ENCODE measurements at regions not wholly inside any gene's neighbourhood (a gene's known extent, or its start where the extent isn't known, plus 50 kb on each side); places are given as distances from the start of the nearest gene placed in this dataset.

DNA sequence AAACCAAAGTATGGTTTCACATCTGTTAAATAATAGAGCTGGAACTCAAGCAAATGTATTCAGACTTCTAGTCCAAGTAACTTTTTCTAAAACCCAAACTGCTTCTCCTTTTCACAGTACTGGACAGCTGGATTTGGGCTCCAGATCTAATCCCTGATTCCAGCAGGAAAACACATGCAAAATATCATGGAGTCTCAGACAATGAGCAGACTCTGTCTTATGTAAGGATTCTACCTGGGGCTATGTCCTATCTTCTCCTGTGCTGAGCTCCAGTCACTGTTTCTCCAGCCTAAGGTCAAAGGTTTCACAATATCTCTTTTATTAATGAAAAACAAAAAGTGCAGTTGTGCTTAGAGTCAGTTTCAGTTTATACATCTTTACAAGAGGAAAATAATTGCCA lies 83.2 kb upstream of the EED start:
- DNase-seq = no peak
- H3K27me3 ChIP-seq = no peaks in the 10 kb centered on the region
- no peak overlapping the region for H3K4me3 ChIP-seq
- no peaks in the 10 kb centered on the region for H3K4me1 ChIP-seq
- no peaks in the 10 kb centered on the region for H3K36me3 ChIP-seq
- intact Hi-C loops (cut with DNase I) = no loop called here
- H3K9ac ChIP-seq (ENCODE audit: low read depth in 2 of 2, low read length in 2 of 2) = no peak overlapping the region
- H3K27ac ChIP-seq = no peak overlapping the region
- H3K9me3 ChIP-seq = no peaks in the 10 kb centered on the region
- TF ChIP-seq, protein P1, sequence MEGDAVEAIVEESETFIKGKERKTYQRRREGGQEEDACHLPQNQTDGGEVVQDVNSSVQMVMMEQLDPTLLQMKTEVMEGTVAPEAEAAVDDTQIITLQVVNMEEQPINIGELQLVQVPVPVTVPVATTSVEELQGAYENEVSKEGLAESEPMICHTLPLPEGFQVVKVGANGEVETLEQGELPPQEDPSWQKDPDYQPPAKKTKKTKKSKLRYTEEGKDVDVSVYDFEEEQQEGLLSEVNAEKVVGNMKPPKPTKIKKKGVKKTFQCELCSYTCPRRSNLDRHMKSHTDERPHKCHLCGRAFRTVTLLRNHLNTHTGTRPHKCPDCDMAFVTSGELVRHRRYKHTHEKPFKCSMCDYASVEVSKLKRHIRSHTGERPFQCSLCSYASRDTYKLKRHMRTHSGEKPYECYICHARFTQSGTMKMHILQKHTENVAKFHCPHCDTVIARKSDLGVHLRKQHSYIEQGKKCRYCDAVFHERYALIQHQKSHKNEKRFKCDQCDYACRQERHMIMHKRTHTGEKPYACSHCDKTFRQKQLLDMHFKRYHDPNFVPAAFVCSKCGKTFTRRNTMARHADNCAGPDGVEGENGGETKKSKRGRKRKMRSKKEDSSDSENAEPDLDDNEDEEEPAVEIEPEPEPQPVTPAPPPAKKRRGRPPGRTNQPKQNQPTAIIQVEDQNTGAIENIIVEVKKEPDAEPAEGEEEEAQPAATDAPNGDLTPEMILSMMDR (IDR thresholded peaks at IDR 0.05) = no peak

DNA sequence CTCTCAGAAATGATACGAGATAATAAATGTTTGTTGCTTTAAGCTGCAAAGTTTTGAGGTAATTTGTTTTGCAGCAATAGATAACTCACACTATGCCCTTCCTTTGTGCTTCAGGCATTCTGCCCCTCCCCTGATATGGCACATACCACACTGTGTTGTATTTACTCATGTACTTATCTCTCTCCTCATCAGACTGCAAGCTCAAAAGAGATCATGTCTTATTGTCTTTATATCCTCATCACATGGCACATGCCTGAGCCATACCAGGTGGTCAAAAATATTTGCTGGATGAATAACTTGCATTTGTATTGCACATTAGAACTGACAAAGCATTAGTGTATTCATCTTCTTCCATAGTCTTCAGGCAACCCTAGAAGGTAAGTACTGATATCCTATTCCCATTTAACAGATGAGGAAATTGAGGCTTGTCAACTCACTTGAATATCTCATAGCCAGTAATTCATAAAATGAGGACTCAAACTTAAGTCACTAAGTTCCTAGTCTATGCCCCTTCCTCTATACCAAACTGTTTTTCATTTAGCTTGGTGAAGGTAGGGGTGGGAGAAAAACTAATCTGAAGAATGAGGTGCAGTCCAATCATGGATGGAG lies 83.9 kb upstream of the EED start:
- no peak overlapping the region for H3K27ac ChIP-seq
- no peak for DNase-seq
- no peaks in the 10 kb centered on the region for H3K9me3 ChIP-seq
- TF ChIP-seq, protein P1 (IDR thresholded peaks at IDR 0.05) = no peak
- no peaks in the 10 kb centered on the region for H3K27me3 ChIP-seq
- no peaks in the 10 kb centered on the region for H3K36me3 ChIP-seq
- H3K4me1 ChIP-seq = no peaks in the 10 kb centered on the region
- H3K4me3 ChIP-seq = no peak overlapping the region
- intact Hi-C loops (cut with DNase I) = no loop called here
- H3K9ac ChIP-seq (ENCODE audit: low read depth in 2 of 2, low read length in 2 of 2) = no peak overlapping the region

DNA sequence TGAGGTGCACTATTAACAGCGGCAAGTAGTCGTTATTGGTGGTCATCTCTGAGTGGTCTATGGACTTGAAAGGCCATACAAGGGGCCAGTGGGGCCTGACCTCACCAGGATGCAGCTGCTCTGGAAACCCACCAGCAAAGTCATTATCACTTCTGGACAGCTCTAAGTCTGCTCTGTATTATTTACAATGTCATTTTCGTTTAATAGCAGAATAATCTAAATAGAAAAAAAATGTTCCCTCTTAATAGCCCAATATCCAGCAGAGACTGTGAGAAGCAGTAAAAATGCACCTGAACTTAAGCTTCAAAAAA lies 85.0 kb upstream of the EED start:
- no peak for DNase-seq
- intact Hi-C loops (cut with DNase I) = no loop called here
- Histone ChIP-seq H3K9me3 (no peaks in the 10 kb centered on the region), H3K27me3 (no peaks in the 10 kb centered on the region), H3K36me3 (no peaks in the 10 kb centered on the region), H3K4me3 (no peak overlapping the region), H3K9ac (ENCODE audit: low read depth in 2 of 2, low read length in 2 of 2) (no peak overlapping the region), H3K4me1 (no peaks in the 10 kb centered on the region), H3K27ac (no peak overlapping the region)
- TF ChIP-seq, protein P1 (IDR thresholded peaks at IDR 0.05) = no peak

DNA sequence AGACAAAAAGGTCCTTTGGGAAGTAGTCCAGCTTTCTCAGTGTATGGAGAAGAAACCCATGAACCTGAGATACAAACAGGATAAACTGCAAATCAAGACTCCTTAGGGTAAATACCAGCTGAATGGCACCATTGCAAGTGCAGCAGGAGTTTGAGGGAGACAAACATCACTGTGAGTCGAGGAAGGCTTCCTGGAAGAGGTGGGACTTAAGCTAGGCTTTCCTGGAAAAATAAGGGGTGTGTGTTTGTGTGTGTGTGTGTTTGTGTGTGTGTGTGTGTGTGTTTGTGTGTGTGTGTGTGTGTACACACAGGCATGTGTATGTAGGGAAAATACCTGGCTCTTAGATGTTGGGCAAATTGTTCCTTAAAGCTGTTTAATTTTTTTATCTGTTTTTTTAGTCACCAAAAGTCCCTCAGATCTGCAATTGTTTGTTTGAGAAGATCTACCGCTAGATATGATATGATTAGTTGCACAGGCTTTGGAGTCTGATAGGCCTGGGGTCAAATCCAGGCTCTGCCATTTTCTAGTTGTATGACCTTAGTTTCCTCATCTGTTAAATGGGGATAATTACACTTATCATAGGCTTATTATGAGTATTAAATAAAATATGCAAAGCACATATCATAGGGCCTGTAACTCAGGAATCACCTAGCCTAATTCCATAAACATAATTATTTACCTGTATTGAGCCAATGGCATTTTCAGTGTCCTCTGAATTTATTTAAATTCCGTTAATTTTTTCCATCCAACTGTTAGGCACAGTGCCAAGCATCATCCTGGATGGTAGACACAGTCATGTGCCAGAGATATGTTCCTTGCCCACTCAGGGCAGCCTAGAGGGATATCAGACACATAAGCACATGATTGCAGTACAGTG lies 85.6 kb upstream of the EED start:
- intact Hi-C loops (cut with DNase I) = no loop called here
- Histone ChIP-seq H3K9ac (ENCODE audit: low read depth in 2 of 2, low read length in 2 of 2) (no peak overlapping the region), H3K27me3 (no peaks in the 10 kb centered on the region), H3K36me3 (no peaks in the 10 kb centered on the region), H3K4me1 (no peaks in the 10 kb centered on the region), H3K9me3 (no peaks in the 10 kb centered on the region), H3K27ac (no peak overlapping the region), H3K4me3 (no peak overlapping the region)
- no peak for DNase-seq
- TF ChIP-seq, protein P1 (IDR thresholded peaks at IDR 0.05) = no peak

DNA sequence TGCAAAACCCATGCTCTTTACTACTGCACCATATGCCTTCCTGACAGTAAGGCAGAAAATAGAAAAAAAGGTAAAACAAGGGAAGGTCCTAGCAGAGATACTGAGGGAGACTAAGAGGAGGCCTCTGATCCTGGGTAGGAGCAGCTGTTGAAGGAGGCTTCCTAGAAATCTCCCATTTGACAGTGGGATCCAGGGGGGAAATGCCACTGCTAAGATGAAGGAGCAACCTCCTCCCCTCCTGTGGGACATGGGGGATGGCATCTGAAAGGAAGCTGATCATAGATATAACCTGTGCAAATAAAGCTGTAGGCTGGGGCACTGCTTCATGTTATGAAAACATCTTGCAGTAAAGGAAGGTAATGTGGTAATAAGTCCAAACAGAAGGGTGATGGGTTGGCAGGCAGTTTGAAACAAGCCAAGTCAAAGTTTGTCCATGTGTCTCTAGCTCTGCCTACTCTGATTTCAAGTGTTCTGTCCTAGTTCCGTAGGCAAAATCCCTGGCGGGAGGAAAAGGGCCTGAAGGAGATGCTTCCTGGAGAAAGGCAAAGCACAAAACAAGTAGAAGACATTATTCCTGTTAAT lies 86.7 kb upstream of the EED start:
- TF ChIP-seq, protein P1 (IDR thresholded peaks at IDR 0.05) = no peak
- Histone ChIP-seq H3K27me3 (no peaks in the 10 kb centered on the region), H3K9me3 (no peaks in the 10 kb centered on the region), H3K4me1 (no peaks in the 10 kb centered on the region), H3K27ac (no peak overlapping the region), H3K9ac (ENCODE audit: low read depth in 2 of 2, low read length in 2 of 2) (no peak overlapping the region), H3K36me3 (no peaks in the 10 kb centered on the region), H3K4me3 (no peak overlapping the region)
- intact Hi-C loops (cut with DNase I) = no loop called here
- no peak for DNase-seq

Data from colonic mucosa (tissue), 4 donors.